KMS-11 (cell line): ENCODE measurements at regions not wholly inside any gene's neighbourhood (a gene's known extent, or its start where the extent isn't known, plus 50 kb on each side); places are given as distances from the start of the nearest gene placed in this dataset.
"Not testable (repeated sequence)": the region's sequence is repeated elsewhere in the genome, so short reads cannot be mapped to it uniquely, and the experiment has no call there.

ENCODE experiments used
- H2AFZ ChIP-seq: fragments of 200-600 bp; sonication (generic); 2 replicates; pipeline ENCODE4 v1.6.1; 2016; ENCODE audit warnings: antibody characterized with exemption, mixed run types, low read depth
- H3K27ac ChIP-seq: fragments of 200-600 bp; sonication (generic); 2 replicates; pipeline ENCODE4 v1.6.1; 2016; ENCODE audit warnings: mild to moderate bottlenecking, mixed run types
- H3K27me3 ChIP-seq: fragments of 200-600 bp; sonication (generic); 2 replicates; pipeline ENCODE4 v1.6.1; 2017; ENCODE audit warnings: mild to moderate bottlenecking, low read depth, mixed run types, moderate library complexity; ENCODE audit not compliant: insufficient read depth
- H3K36me3 ChIP-seq: fragments of 200-600 bp; sonication (generic); 2 replicates; pipeline ENCODE4 v1.6.1; 2017; ENCODE audit warnings: mild to moderate bottlenecking, mixed run types; ENCODE audit not compliant: insufficient read depth
- H3K4me1 ChIP-seq: fragments of 200-600 bp; sonication (generic); 2 replicates; pipeline ENCODE4 v1.6.1; 2016; ENCODE audit warnings: mild to moderate bottlenecking, low read depth, mixed run types; ENCODE audit not compliant: poor library complexity, severe bottlenecking
- H3K4me2 ChIP-seq: fragments of 200-600 bp; sonication (generic); 2 replicates; pipeline ENCODE4 v1.7.0; 2016; ENCODE audit warnings: mild to moderate bottlenecking, mixed run types
- H3K4me3 ChIP-seq: fragments of 200-600 bp; sonication (generic); IDR thresholded peaks from 2 replicates; pipeline ENCODE4 v1.6.1; 2017; ENCODE audit warnings: low read depth, low read length, mixed read lengths; ENCODE audit not compliant: insufficient read depth
- H3K79me2 ChIP-seq: fragments of 200-600 bp; sonication (generic); 2 replicates; pipeline ENCODE4 v1.6.1; 2016; ENCODE audit warnings: low read depth, mixed run types; ENCODE audit not compliant: insufficient read depth
- H3K9ac ChIP-seq: fragments of 200-600 bp; sonication (generic); 2 replicates; pipeline ENCODE4 v1.6.1; 2016; ENCODE audit warnings: mild to moderate bottlenecking, mixed run types
- H4K20me1 ChIP-seq: fragments of 200-600 bp; sonication (generic); 2 replicates; pipeline ENCODE4 v1.6.1; 2016; ENCODE audit warnings: mild to moderate bottlenecking, mixed run types; ENCODE audit not compliant: insufficient read depth
- TF ChIP-seq, protein P1 (sequence below): fragments of 200-600 bp; sonication (generic); conservative IDR thresholded peaks from 2 replicates; pipeline ENCODE4 v1.6.1; 2017; ENCODE audit warnings: low read depth, mild to moderate bottlenecking, antibody characterized with exemption, low read length, moderate library complexity, mixed read lengths

- no peak overlapping the region for H3K9ac ChIP-seq
- no peaks in the 10 kb centered on the region for H4K20me1 ChIP-seq
- TF ChIP-seq, protein P1, sequence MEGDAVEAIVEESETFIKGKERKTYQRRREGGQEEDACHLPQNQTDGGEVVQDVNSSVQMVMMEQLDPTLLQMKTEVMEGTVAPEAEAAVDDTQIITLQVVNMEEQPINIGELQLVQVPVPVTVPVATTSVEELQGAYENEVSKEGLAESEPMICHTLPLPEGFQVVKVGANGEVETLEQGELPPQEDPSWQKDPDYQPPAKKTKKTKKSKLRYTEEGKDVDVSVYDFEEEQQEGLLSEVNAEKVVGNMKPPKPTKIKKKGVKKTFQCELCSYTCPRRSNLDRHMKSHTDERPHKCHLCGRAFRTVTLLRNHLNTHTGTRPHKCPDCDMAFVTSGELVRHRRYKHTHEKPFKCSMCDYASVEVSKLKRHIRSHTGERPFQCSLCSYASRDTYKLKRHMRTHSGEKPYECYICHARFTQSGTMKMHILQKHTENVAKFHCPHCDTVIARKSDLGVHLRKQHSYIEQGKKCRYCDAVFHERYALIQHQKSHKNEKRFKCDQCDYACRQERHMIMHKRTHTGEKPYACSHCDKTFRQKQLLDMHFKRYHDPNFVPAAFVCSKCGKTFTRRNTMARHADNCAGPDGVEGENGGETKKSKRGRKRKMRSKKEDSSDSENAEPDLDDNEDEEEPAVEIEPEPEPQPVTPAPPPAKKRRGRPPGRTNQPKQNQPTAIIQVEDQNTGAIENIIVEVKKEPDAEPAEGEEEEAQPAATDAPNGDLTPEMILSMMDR: no peak
Measured at GRCh38 chr10:26372513-26373354, 65.4 kb upstream of the APBB1IP start.

GRCh38 chr10:26374426-26374825 lies 63.7 kb upstream of the APBB1IP start:
- Histone ChIP-seq H2AFZ (no peak overlapping the region), H4K20me1 (no peaks in the 10 kb centered on the region), H3K36me3 (no peaks in the 10 kb centered on the region), H3K27me3 (no peaks in the 10 kb centered on the region), H3K4me2 (no peak overlapping the region), H3K79me2 (no peaks in the 10 kb centered on the region), H3K4me1 (peaks cover 8% of the 10 kb centered on the region), H3K4me3 (no peak overlapping the region), H3K27ac (no peak overlapping the region), H3K9ac (no peak overlapping the region)
- TF ChIP-seq, protein P1: no peak

More at GRCh38 chr10:26372513-26373354, 65.4 kb upstream of the APBB1IP start:
- Histone ChIP-seq H2AFZ (no peak overlapping the region; the same call in 1 of the 2 replicates), H3K36me3 (no peaks in the 10 kb centered on the region), H3K4me3 (no peak overlapping the region), H3K4me1 (peaks cover 8% of the 10 kb centered on the region), H3K27ac (no peak overlapping the region), H3K4me2 (peak overlapping the region; percentile 14; the same call in 1 of the 2 replicates), H3K79me2 (no peaks in the 10 kb centered on the region), H3K27me3 (no peaks in the 10 kb centered on the region)

DNA sequence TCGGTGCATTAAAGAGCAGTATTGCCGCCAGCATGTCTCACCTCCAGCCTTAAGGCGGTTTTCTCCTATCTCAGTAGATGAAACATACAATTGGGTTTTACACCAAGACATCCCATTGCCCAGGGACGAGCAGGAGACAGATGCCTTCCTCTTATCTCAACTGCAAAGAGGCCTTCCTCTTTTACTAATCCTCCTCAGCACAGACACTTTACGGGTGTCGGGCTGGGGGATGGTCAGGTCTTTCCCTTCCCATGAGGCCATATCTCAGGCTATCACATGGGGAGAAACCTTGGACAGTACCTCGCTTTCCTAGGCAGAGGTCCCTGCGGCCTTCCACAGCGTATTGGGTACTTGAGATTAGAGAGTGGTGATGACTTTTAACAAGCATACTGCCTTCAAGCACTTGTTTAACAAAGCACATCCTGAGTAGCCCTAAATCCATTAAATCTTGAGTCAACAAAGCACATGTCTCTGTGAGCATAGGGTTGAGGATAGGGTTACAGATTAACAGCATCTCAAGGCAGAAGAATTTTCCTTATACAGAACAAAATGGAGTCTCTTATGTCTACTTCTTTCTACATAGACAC lies 60.8 kb upstream of the APBB1IP start:
- H3K79me2 ChIP-seq, H3K27ac ChIP-seq, H4K20me1 ChIP-seq, H3K27me3 ChIP-seq, H3K4me1 ChIP-seq, H3K36me3 ChIP-seq, H2AFZ ChIP-seq, H3K4me3 ChIP-seq, H3K4me2 ChIP-seq, H3K9ac ChIP-seq: not testable (repeated sequence)

DNA sequence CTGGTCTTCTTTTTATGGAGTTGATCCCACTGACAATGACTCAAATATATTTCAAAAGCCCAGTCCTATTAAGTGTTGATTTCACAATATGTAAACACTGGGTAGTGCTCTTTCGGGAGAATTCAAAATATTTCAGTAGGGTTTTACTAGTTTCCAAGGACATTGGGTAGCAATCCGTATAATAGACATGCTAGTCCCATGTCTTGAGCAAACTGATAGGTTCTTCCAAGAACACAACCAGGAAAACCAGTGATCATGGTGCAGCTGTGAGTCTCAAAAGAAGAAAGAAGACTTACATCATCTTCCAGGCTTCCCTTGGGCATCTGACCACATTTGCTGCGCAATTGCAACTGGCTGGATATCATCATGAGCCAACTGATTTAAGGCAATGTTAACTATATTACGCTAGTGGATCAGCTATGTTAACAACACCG lies 59.3 kb upstream of the APBB1IP start:
- Histone ChIP-seq H3K27ac (no peak overlapping the region), H3K79me2 (no peaks in the 10 kb centered on the region), H3K4me1 (no peaks in the 10 kb centered on the region), H3K9ac (no peak overlapping the region), H4K20me1 (no peaks in the 10 kb centered on the region), H3K4me2 (no peak overlapping the region), H3K4me3 (no peak overlapping the region), H3K27me3 (no peaks in the 10 kb centered on the region), H3K36me3 (no peaks in the 10 kb centered on the region), H2AFZ (no peak overlapping the region)
- TF ChIP-seq, protein P1: no peak

DNA sequence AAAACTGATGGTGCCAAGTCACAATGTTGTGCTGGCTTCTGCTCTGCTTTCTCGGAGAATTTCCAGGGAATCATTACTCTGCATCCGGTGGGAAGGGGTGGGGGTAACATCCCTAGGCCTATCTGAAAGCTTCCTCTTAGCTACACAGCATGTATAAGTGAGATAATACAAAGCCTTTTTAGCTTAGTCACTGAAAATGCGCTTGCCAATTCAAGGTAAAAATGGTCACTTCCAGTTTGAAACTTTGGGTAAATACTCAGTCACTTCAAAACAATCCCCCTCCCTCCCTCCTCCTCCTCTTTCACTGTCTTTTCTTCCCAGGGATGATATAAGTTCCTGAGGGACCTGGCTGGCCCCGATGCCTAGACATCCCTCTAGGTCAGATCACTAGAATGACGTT lies 57.3 kb upstream of the APBB1IP start:
- Histone ChIP-seq H3K79me2 (no peaks in the 10 kb centered on the region), H3K27ac (no peak overlapping the region), H2AFZ (no peak overlapping the region), H3K4me1 (no peaks in the 10 kb centered on the region), H3K27me3 (no peaks in the 10 kb centered on the region), H3K4me3 (no peak overlapping the region), H3K9ac (no peak overlapping the region), H3K4me2 (no peak overlapping the region), H4K20me1 (no peaks in the 10 kb centered on the region), H3K36me3 (no peaks in the 10 kb centered on the region)
- TF ChIP-seq, protein P1: no peak
